Activated CD8-positive, alpha-beta memory T cell treated with anti-CD3 and anti-CD28 coated beads, Interleukin-2, amount 10 ng/mL, durations not matched to agents 7 days and 5 days (primary cell): ENCODE measurements at regions not wholly inside any gene's neighbourhood (a gene's known extent, or its start where the extent isn't known, plus 50 kb on each side); places are given as distances from the start of the nearest gene placed in this dataset.

Experiments used
- ATAC-seq: fragments of 150-1000 bp; cut with Tn5 transposase; one replicate; pipeline ENCODE4 v1.10.0; 2021; ENCODE audit warnings: moderate library complexity
- CTCF ChIA-PET: fragments of 350-600 bp; sonication (Branson Sonifier 250); formaldehyde crosslinking; loops from one replicate; lab custom pipeline; 2021; ENCODE audit warnings: antibody characterized with exemption; lab: Charles Lee
- DNase-seq: peaks from one replicate; pipeline ENCODE4 v3.0.0-alpha.2; 2020
- H3K27ac Mint-ChIP-seq: one replicate; pipeline ENCODE4 v1.8.0; 2021; ENCODE audit warnings: mild to moderate bottlenecking, mixed read lengths
- H3K27me3 Mint-ChIP-seq: one replicate; pipeline ENCODE4 v1.8.0; 2021; ENCODE audit warnings: mixed read lengths
- H3K36me3 Mint-ChIP-seq: one replicate; pipeline ENCODE4 v1.8.0; 2021; ENCODE audit warnings: mild to moderate bottlenecking, mixed read lengths
- H3K4me1 Mint-ChIP-seq: one replicate; pipeline ENCODE4 v1.8.0; 2021; ENCODE audit warnings: mixed read lengths
- H3K4me3 Mint-ChIP-seq: one replicate; pipeline ENCODE4 v1.8.0; 2021; ENCODE audit warnings: mild to moderate bottlenecking, moderate library complexity, mixed read lengths
- H3K9me3 Mint-ChIP-seq: one replicate; pipeline ENCODE4 v1.8.0; 2022; ENCODE audit warnings: low read depth, mixed read lengths

GRCh38 chr5:2522372-2522771, 229.1 kb downstream of the IRX2 start:
- CTCF ChIA-PET: no interaction called here
- Mint-ChIP-seq H3K9me3 (peaks cover 11% of the 10 kb centered on the region), H3K4me1 (no peaks in the 10 kb centered on the region), H3K4me3 (no peak overlapping the region), H3K36me3 (no peaks in the 10 kb centered on the region), H3K27ac (no peak overlapping the region), H3K27me3 (no peaks in the 10 kb centered on the region)
- DNase-seq (no peak), ATAC-seq (no peak)

- no peak for DNase-seq
- H3K36me3 Mint-ChIP-seq: no peaks in the 10 kb centered on the region
- CTCF ChIA-PET: no interaction called here
- H3K4me1 Mint-ChIP-seq: no peaks in the 10 kb centered on the region
- no peak for ATAC-seq
- no peak overlapping the region for H3K4me3 Mint-ChIP-seq
- H3K27ac Mint-ChIP-seq: no peak overlapping the region
- no peaks in the 10 kb centered on the region for H3K27me3 Mint-ChIP-seq
- H3K9me3 Mint-ChIP-seq: peaks cover 5% of the 10 kb centered on the region
Observed at GRCh38 chr5:2519153-2519552, 232.3 kb downstream of the IRX2 start.

- ATAC-seq: no peak
- Mint-ChIP-seq H3K4me3 (no peak overlapping the region), H3K9me3 (peaks cover 5% of the 10 kb centered on the region), H3K36me3 (no peaks in the 10 kb centered on the region), H3K27ac (no peak overlapping the region), H3K27me3 (no peaks in the 10 kb centered on the region), H3K4me1 (no peaks in the 10 kb centered on the region)
- no peak for DNase-seq
- CTCF ChIA-PET: no interaction called here
Observed at GRCh38 chr5:2517451-2517850, 234.0 kb downstream of the IRX2 start.

GRCh38 chr5:2515180-2515764, 236.2 kb downstream of the IRX2 start:
- H3K4me3 Mint-ChIP-seq: no peak overlapping the region
- no peaks in the 10 kb centered on the region for H3K4me1 Mint-ChIP-seq
- ATAC-seq: no peak
- no peaks in the 10 kb centered on the region for H3K36me3 Mint-ChIP-seq
- H3K9me3 Mint-ChIP-seq: peaks cover 2% of the 10 kb centered on the region
- CTCF ChIA-PET: no interaction called here
- no peaks in the 10 kb centered on the region for H3K27me3 Mint-ChIP-seq
- no peak overlapping the region for H3K27ac Mint-ChIP-seq
- no peak for DNase-seq

- DNase-seq (no peak), ATAC-seq (no peak)
- Mint-ChIP-seq H3K4me1 (no peaks in the 10 kb centered on the region), H3K4me3 (no peak overlapping the region), H3K27me3 (no peaks in the 10 kb centered on the region), H3K9me3 (peaks cover 5% of the 10 kb centered on the region), H3K36me3 (no peaks in the 10 kb centered on the region), H3K27ac (no peak overlapping the region)
- CTCF ChIA-PET: no interaction called here
Observed at GRCh38 chr5:2514484-2514883, 237.0 kb downstream of the IRX2 start.

- Mint-ChIP-seq H3K4me3 (no peak overlapping the region), H3K36me3 (no peaks in the 10 kb centered on the region), H3K9me3 (peaks cover 5% of the 10 kb centered on the region), H3K27me3 (no peaks in the 10 kb centered on the region), H3K27ac (no peak overlapping the region), H3K4me1 (no peaks in the 10 kb centered on the region)
- CTCF ChIA-PET: no interaction called here
- no peak for ATAC-seq
- no peak for DNase-seq
Observed at GRCh38 chr5:2511706-2512105, 239.8 kb downstream of the IRX2 start.

- Mint-ChIP-seq H3K27me3 (no peaks in the 10 kb centered on the region), H3K36me3 (no peaks in the 10 kb centered on the region), H3K4me3 (no peak overlapping the region), H3K27ac (no peak overlapping the region), H3K9me3 (peaks cover 3% of the 10 kb centered on the region), H3K4me1 (no peaks in the 10 kb centered on the region)
- ATAC-seq: no peak
- DNase-seq: no peak
- CTCF ChIA-PET: no interaction called here
Observed at GRCh38 chr5:2511126-2511525, 240.4 kb downstream of the IRX2 start.

- no peak overlapping the region for H3K27ac Mint-ChIP-seq
- no peak for DNase-seq
- CTCF ChIA-PET: no interaction called here
Observed at GRCh38 chr5:2509527-2509926, 241.9 kb downstream of the IRX2 start.

GRCh38 chr5:2508514-2508913, 243.0 kb downstream of the IRX2 start:
- CTCF ChIA-PET: no interaction called here
- no peak overlapping the region for H3K27ac Mint-ChIP-seq
- H3K36me3 Mint-ChIP-seq: no peaks in the 10 kb centered on the region
- H3K4me1 Mint-ChIP-seq: no peaks in the 10 kb centered on the region
- H3K9me3 Mint-ChIP-seq: peaks cover 6% of the 10 kb centered on the region
- no peaks in the 10 kb centered on the region for H3K27me3 Mint-ChIP-seq
- ATAC-seq (no peak), DNase-seq (no peak)
- H3K4me3 Mint-ChIP-seq: no peak overlapping the region

More at GRCh38 chr5:2509527-2509926, 241.9 kb downstream of the IRX2 start:
- Mint-ChIP-seq H3K36me3 (no peaks in the 10 kb centered on the region), H3K27me3 (no peaks in the 10 kb centered on the region), H3K9me3 (peaks cover 6% of the 10 kb centered on the region), H3K4me3 (no peak overlapping the region), H3K4me1 (no peaks in the 10 kb centered on the region)
- ATAC-seq: no peak

- Mint-ChIP-seq H3K9me3 (peaks cover 6% of the 10 kb centered on the region), H3K4me3 (no peak overlapping the region)
- CTCF ChIA-PET: no interaction called here
Observed at GRCh38 chr5:2507611-2508010, 243.9 kb downstream of the IRX2 start.

GRCh38 chr5:2506603-2507002, 244.9 kb downstream of the IRX2 start:
- no peak for ATAC-seq
- Mint-ChIP-seq H3K4me3 (no peak overlapping the region), H3K4me1 (no peaks in the 10 kb centered on the region), H3K36me3 (no peaks in the 10 kb centered on the region), H3K27me3 (no peaks in the 10 kb centered on the region), H3K9me3 (peaks cover 8% of the 10 kb centered on the region), H3K27ac (no peak overlapping the region)
- CTCF ChIA-PET: no interaction called here
- DNase-seq: no peak

More at GRCh38 chr5:2507611-2508010, 243.9 kb downstream of the IRX2 start:
- H3K36me3 Mint-ChIP-seq: no peaks in the 10 kb centered on the region
- H3K27me3 Mint-ChIP-seq: no peaks in the 10 kb centered on the region
- H3K27ac Mint-ChIP-seq: no peak overlapping the region
- DNase-seq (no peak), ATAC-seq (no peak)
- H3K4me1 Mint-ChIP-seq: no peaks in the 10 kb centered on the region

- DNase-seq: no peak
- Mint-ChIP-seq H3K4me3 (no peak overlapping the region), H3K4me1 (no peaks in the 10 kb centered on the region), H3K27ac (no peak overlapping the region), H3K36me3 (no peaks in the 10 kb centered on the region), H3K9me3 (peaks cover 8% of the 10 kb centered on the region), H3K27me3 (no peaks in the 10 kb centered on the region)
- CTCF ChIA-PET: no interaction called here
- no peak for ATAC-seq
Observed at GRCh38 chr5:2505217-2505616, 246.3 kb downstream of the IRX2 start.

- Mint-ChIP-seq H3K27me3 (no peaks in the 10 kb centered on the region), H3K4me1 (no peaks in the 10 kb centered on the region), H3K27ac (no peak overlapping the region), H3K36me3 (no peaks in the 10 kb centered on the region), H3K4me3 (no peak overlapping the region), H3K9me3 (peaks cover 8% of the 10 kb centered on the region)
- CTCF ChIA-PET: no interaction called here
- ATAC-seq (no peak), DNase-seq (no peak)
Observed at GRCh38 chr5:2502970-2503594, 248.4 kb downstream of the IRX2 start.

GRCh38 chr5:2499917-2500316, 251.6 kb downstream of the IRX2 start:
- no peak overlapping the region for H3K27ac Mint-ChIP-seq
- H3K4me3 Mint-ChIP-seq: no peak overlapping the region
- H3K27me3 Mint-ChIP-seq: no peaks in the 10 kb centered on the region
- DNase-seq (no peak), ATAC-seq (no peak)
- peaks cover 11% of the 10 kb centered on the region for H3K9me3 Mint-ChIP-seq
- CTCF ChIA-PET: no interaction called here
- no peaks in the 10 kb centered on the region for H3K36me3 Mint-ChIP-seq
- H3K4me1 Mint-ChIP-seq: no peaks in the 10 kb centered on the region
